ENCODE measurements at regions not wholly inside any gene's neighbourhood (a gene's known extent, or its start where the extent isn't known, plus 50 kb on each side); places are given as distances from the start of the nearest gene placed in this dataset.

DNA sequence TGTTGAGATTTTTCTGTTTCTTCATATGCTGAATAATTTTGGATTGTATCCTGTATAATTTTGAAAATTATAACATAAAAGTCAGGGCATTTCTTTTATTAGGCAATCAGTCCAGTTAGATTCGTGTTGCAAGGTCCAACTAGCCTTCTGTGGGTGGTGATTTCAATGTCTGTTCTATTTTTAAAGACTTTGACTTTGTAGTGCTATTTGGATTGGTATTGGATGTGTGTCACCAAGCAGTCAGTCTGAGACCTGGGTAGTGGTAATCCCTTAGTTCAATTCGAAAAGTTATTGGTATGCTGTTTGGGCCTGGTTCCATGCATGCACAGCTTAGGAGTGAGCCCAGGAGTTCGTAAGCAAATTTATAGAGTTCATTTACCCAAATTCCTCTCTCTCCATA lies 82.2 kb downstream of the EPDR1 start:
- no peak for DNase-seq (ENCODE audit: low spot score)

DNA sequence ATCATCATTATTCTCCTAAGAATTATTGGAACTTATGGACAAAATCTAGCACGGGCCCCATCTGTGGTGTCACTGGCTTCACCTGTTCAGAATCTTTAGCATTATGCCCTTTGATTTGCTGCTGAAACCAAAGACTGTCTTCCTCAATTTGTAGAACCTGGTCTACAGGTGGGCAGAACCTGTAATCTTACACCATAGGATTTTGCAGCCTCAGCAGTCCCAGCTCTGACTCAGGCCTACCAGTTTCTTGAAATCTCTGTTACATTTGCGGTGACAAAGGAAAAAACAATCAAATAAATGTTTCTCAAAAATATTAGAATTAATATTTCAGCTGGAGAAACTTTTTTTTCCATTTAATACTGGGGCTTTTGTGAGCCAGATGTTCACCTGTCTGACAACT lies 86.1 kb downstream of the EPDR1 start:
- DNase-seq (ENCODE audit: low spot score): no peak

DNA sequence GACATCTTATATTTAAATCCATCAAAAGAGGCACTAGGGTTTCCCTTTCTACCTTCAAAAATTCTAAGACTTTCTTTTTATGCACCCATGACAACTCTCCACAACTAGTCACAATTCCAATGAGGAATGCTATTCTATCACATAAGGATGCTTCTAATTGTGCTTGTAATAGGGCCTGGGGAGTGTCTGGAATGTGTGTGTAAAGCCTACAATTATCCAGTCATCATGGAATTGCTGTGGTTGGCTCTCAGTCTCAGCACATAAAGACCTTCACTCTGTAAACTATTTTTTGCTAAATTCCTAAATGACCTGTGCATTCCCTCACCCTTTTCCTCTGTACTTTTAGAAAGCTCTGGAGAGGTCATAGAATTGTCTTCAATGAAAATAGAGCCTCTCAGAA lies 86.7 kb downstream of the EPDR1 start:
- DNase-seq (ENCODE audit: low spot score): no peak

DNA sequence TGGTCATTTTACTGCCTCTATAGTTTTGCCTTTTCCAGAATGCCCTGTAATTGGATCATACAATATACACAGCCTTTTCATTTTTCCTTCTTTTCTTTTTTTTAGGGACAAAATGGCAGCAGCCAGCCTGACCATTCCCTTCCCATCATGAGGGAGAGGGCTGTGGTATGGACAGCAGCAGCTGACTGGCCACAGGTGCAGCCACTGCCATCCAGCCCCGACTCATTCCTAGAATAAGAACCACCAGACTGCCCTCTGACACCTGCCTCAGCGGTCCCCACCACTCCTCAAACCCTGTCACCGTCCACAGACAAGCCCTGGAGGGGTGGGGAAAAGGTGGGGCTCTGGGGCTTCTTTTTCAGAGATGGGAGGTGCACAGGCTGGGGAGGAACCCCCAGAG lies 92.8 kb downstream of the EPDR1 start:
- no peak for DNase-seq (ENCODE audit: low spot score)

DNA sequence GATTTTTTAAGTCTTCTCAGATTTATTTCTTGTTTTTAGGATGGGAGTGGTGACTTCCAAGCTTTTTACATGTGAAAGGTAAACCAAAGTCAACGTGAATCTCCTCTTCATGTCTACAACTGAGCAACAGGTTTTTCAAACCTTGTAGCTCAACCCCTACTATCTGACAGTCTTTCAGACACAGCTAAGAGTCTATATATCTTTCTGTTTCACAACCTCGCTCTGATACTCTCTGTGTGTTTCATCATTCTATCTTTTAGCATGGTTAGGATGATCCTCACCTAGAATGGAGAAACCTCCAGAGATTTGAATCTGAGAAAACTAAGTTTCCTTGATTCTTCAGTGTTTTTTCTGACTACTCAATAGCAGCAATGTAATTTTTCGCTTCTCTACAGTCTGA lies 96.1 kb downstream of the EPDR1 start:
- no peak for DNase-seq (ENCODE audit: low spot score)

DNA sequence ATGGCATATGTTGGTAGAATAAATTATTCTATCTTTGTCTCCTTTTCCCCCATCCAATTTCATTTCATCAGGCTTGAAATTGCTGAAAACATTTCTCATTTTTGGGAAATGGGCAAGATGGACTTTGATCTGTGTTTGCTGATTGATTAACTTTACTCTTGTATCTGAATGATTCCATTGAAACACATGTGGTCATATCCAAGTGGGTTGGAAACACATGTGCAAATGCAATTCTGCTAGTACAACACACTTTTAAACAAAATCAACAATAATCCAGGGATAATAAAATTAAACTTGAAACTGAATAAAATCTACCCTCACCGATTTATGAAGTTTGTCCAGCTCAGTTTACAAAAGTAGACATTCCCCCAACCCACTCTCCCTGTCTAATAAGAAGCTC lies 96.9 kb downstream of the EPDR1 start:
- DNase-seq (ENCODE audit: low spot score): no peak

DNA sequence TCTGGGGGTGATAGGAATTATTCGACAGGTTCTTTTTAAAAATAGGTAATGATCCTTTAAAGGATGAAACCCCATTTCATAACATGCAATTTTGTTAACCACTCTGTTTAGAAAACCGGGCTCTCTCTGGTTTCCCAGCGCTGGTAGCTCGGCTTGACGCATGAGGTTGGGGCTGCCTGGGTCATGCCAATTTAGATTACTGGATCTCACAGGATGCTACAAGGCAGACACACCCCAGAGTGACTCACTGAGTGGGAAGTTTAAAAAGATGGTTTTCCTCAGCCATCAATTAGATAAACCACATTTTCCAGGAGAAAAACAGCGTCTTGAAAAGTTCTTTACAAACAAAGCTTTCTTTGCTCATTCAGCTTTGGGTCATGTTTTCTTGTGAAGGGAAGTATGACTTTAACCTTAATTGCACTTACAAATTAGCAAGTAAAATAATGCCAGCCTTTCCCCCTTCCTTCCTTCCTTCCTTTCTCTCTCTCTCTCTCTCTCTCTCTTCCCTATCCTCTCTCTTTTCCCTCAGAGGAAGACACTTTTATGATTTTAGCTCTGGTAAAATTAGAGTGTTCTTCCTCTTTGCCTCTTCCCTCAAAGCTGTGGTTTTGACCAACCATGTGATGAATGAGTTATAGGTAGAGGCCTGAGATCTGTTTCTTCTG lies 99.8 kb downstream of the EPDR1 start:
- DNase-seq (ENCODE audit: low spot score): peak; percentile 94

DNA sequence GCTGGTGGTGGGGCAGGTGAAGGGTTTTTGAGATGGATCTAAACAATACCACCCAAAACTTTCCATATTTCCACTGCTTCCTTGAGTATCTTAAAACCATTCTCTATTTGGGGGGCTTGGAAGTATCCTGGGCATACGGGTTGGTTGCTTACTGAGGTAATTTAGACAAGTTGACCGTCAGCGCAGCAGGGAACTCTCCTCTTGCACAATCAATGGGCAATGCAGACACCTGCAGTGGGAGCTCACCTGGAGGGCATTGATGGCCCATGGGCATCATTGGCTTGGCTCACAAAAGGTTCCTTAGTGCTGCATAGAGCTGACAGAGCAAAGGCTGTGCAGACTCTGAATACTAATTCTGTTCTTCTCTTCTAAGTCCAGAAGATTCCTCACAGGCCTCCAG lies 101.5 kb downstream of the EPDR1 start:
- DNase-seq (ENCODE audit: low spot score): no peak

DNA sequence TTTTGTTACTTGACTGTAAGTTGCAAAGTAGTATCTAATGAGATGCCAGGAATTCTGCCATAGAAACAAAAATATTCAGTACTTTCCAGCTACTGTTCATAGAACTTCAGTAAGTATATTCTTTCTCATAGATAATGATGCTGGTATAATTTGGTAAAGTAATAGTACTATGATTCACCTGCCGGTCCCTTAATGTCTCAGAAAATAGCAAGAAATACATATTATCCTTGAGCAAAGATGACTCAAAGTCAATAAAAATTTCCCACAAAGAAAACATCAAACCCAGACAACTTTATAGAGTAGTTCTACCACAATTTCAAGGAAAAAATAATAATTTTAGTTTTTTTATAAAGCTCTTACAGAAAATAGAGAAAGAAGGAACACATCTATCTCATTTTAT lies 105.4 kb downstream of the EPDR1 start:
- peak; percentile 13 for DNase-seq (ENCODE audit: low spot score)

DNA sequence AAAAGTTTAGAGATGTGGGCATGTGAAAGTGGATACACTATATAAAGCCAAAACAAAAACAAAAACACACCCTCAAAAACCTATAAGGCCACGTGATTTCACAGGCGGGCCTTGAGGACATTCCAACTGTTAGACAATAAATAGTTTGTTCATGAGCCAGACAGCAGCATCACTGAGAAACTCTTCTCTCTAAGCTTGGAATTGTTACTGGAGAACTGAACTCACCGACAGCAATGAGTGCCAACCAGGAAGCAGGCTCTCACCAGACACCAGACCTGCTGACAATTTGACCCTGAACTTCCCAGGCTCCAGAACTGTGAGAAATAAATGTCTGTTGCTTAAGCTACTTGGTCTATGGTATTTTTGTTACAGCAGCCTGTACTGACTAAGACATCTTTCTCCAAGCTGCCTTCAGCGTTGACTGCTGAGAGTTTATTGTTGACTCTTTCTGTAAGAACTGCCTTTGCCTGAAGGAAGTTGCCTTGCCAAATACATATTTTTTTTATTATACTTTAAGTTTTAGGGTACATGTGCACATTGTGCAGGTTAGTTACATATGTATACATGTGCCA lies 107.5 kb downstream of the EPDR1 start:
- peak; percentile 22 for DNase-seq (ENCODE audit: low spot score)

DNA sequence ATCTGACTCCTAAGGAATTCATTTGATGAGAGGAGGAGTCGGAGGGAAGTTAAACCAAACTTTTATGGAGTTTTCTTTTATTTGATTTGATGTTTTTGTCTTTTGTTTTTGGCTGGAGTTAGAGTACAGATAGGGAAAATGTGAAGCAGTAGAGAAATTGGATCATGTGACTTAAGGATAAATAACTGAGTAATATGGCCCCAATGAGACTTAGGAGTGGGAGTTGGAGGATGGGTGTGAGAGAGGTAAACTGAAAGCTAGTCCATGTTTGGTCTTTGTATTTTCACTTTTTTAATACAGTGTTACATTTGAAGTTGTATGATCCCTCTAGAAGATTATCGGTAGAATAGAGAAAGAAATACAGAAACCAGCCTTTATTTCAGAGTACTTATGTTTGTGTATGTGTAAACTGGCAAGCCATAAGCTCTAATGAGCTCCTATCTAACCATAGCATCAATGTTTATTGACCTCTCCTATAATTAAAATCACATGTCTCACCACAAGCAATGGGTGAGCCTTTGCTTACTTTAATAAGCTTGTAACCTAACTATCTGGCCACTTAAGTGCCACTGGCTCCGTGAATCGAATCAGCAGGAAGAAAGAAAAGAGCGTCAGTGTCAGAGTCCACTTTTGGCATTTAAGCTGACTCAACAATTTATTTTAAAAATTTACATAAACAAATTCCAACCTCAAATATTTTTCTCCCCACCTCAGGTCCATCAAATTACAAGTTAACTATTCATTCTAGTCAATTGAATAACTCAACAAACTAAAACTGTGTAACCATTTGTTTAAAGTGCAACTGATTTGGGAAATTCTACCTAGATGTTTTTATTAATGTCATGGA lies 113.8 kb downstream of the EPDR1 start:
- no peak for DNase-seq (ENCODE audit: low spot score)

DNA sequence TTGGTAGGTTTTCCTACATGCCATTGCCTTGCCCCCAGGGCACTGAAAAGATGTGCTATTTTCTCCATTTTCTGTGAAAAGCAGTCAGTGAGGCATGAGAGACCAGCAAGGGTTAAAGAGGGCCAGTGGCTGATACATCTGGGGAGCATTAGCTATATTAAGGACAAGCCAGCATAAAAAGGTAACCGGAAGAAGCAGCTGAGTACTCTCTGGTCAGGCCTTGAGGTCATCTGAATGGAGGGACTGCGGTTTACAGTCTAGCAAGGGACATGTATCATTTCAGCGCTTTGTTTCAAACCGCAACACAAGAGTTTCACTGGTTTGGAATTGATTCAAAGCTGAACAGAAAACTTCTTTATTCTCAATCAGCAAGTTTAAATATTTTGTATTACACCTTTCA lies 120.4 kb downstream of the EPDR1 start:
- DNase-seq (ENCODE audit: low spot score): peak; percentile 36

DNA sequence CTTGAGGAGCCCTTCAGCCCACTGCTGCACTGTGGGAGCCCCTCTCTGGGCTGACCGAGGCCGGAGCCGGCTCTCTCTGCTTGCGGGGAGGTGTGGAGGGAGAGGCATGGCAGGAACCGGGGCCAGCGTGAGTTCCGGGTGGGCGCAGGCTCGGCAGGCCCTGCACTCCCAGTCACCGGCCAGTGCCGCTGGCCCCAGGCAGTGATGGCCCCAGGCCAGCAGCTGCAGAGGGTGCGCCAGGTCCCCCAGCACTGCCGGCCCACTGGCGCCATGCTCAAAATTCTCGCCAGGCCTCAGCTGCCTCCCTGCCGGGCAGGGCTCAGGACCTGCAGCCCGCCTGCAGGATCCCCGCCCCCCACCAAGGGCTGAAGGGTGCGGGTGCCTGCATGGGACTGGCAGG lies 128.4 kb upstream of the STARD3NL start:
- DNase-seq (ENCODE audit: low spot score): no peak

DNA sequence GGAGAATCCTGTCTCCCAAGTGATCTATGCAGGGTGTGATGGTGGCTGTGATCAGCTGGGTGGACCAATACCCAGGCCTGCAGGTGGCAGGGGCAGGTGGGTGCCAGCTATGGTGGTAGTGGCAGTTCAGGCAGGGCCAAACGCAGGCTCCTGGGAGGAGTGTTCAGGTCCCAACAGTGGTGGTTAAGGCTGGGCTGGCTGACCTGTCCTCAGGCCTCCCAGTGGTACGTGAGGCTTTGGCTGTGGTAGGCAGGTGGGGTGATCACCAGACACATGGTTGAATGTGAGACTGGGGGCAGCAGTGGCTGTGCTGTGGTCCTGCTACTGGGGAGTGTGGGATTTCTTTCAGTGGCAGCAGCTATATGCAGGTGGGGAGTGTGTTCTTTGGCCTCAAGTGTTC lies 126.7 kb upstream of the STARD3NL start:
- DNase-seq (ENCODE audit: low spot score): no peak

DNA sequence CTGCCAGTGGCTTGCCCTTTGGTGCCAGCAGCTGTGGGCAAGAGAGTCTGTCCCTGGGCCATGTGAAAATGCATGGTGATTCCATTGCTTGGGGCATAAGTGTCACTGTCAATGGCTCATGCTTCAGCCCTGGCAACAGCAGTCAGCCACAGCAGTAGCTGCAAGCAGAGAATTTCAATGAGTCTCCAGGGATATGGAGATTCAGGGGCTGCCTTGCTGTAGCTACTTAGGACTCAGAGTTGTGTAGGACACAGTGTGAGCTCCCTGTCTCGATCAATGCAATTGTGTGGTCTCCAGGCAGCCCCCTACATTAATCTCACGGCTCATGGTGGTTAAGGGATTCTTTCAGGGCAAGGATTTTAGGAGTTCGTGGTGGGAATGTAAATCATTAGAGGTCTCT lies 126.3 kb upstream of the STARD3NL start:
- DNase-seq (ENCODE audit: low spot score): no peak

DNA sequence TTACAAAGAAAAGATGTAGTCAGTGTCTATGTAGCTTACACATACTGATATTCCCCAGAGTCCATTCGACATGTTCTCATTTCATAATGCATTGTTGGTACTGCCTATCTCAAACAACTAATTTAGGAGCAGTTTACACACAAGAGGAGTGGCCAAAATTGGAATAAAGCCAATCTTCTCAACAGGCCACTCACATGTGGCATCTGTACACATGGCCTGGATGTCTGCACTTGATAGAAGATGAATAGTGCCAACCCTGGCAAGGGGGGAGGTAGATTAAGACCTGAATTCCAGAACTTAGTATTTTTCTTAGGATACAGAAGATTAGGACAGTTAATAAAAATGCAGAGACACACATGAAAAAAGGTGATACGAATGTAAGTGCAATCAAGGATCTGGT lies 125.3 kb upstream of the STARD3NL start:
- no peak for DNase-seq (ENCODE audit: low spot score)

DNA sequence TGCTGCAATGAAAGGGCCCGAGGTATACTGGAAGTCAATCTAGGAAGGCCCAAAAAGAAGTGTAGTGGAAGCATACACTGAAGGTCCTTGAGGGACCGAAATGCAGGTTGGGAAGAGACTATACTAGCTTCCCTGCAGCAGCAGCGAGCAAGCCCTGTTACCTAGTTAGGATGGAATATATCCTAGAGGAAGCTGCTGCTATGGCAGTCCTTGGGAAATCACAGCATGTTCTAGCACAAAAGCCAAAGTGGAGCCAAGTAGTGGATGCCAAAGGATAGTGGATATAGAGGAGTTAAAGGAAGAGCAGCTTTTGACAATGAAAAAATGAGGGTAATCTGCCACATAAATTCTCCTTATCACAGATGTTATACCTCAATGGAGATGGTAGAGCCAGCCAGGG lies 123.8 kb upstream of the STARD3NL start:
- DNase-seq (ENCODE audit: low spot score): no peak

DNA sequence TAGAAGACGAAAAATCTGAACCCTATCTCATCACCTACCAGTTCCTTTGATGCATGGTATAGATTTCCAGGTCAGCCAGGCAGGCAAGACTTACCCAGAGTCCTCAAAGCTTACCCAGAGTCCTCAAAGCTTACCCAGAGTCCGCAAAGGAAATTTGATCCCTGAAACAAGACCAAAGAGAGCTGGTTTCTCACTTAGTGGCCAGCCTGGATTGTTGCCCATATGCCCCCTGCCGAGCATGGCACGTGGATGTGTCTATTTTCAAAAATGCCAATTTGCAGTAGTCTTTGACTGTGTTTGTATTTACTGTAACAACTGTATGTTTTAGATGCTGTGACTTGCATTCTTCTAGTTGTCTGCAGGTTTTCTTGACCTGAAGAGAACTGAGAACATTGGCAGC lies 120.2 kb upstream of the STARD3NL start:
- no peak for DNase-seq (ENCODE audit: low spot score)

DNA sequence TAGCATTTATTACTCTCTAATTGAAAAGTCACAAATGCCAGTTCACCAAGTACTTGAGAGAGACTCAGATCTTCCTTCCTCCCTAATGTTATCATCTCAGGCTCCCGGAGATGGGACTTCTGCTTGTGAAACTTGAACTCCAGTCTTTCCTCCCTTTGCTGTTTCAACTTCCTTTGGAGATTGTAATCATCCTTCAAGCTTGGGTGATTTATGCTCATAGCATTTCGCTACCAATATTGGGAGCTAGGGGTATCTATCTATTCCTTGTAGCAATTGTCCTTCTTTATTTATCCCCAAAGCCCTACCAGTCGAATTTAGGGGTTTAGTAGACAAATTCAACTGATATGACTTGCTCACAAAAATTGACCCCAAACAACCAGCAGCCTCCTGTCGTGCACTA lies 117.9 kb upstream of the STARD3NL start:
- no peak for DNase-seq (ENCODE audit: low spot score)

DNA sequence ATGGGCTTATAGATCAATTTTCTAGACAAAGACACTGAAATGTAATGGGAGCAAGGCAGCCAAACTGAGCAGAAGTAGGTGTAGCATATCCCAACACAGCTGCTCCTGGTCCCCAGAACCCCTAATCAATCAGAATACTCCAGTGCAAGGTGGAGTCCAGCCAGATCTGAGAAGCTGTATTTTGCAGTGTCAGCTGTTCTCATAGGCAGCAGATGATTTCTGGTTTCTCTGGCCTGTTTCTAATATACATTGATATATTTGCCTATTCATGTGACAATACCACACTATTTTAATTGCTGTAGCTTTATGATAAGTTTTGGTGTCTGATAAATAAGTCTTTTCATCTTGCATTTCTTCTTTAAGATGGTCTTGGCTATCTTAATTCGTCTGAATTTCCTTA lies 117.4 kb upstream of the STARD3NL start:
- no peak for DNase-seq (ENCODE audit: low spot score)

DNA sequence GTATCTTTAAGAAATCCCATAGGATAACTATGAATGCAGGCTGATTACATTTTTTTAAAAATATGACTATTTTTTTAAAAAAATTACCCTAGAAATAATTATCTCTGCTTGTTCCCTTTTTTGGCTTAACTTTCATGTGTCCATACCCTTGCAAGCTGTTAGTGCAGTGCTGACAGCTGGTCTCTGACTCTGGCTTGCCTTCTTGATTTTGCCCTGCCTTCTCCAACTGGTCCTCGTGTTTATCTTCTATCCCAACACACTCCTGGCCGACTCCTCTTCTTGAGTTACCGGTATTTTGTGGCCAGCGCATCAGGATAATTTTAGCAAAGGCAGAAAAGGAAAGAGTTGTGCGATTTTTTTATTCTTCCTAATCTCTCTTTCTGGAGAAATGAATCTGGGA lies 111.7 kb upstream of the STARD3NL start:
- DNase-seq (ENCODE audit: low spot score): no peak

DNA sequence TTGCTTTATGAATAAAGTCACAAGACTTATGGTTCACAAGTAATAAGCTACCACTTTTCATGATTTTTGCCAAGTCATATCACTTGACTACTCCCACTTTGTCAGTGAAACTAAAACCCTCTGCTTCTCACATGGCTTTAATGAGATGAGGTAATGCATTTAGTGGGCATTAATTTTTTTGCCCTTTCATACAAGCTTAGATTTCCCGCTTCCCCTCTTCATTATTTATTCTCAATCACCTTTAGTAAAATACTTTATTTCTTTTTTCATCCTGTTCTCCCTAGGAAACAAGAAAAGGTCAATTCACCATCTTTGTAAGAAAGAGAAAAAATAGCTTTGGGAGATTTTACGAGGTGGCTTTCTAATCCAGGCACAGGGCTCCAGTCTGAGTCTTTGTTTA lies 109.6 kb upstream of the STARD3NL start:
- DNase-seq (ENCODE audit: low spot score): no peak

DNA sequence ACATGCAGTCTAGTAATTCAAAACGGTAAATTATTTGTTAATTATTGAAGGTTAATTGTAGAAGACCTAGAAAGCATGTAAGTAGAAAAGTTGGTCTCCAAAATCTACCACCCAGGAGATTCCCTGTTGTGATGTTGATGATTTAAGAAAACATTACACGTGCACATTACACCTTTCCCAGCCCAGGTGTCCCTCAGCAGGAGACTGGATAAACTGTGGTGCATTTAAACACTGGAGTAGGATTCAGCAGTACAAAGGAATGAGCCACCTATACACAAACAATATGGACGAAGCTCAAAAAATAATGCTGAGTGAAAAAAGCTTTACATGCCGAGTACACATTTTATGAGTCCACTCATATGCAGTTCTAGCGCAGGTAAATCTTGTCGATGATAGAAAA lies 109.0 kb upstream of the STARD3NL start:
- DNase-seq (ENCODE audit: low spot score): no peak
